HG03139 (cell line): ENCODE measurements at regions not wholly inside any gene's neighbourhood (a gene's known extent, or its start where the extent isn't known, plus 50 kb on each side); places are given as distances from the start of the nearest gene placed in this dataset.

Source experiments
- ATAC-seq: cut with Tn5 transposase; IDR thresholded peaks from one replicate; pipeline ENCODE4 v1.9.1; 2021; ENCODE audit not compliant: unreplicated experiment

- ATAC-seq: no peak
Measured at GRCh38 chr14:62002642-62003041, 240.4 kb downstream of the SNAPC1 start.

- no peak for ATAC-seq
Measured at GRCh38 chr14:62003701-62004100, 241.5 kb downstream of the SNAPC1 start.

GRCh38 chr14:62006116-62006731 lies 244.0 kb downstream of the SNAPC1 start:
- ATAC-seq: no peak

- ATAC-seq: no peak
Measured at GRCh38 chr14:62015243-62015642, 253.0 kb downstream of the SNAPC1 start.

GRCh38 chr14:62015945-62016344 lies 253.7 kb downstream of the SNAPC1 start:
- no peak for ATAC-seq

GRCh38 chr14:62017651-62018230 lies 255.5 kb downstream of the SNAPC1 start:
- ATAC-seq: no peak

GRCh38 chr14:62018606-62019005 lies 256.4 kb downstream of the SNAPC1 start:
- ATAC-seq: no peak

GRCh38 chr14:62027958-62028357 lies 265.7 kb downstream of the SNAPC1 start:
- no peak for ATAC-seq

GRCh38 chr14:62029569-62029924 lies 267.3 kb downstream of the SNAPC1 start:
- peak; percentile 44 for ATAC-seq

GRCh38 chr14:62030387-62030786 lies 268.2 kb downstream of the SNAPC1 start:
- ATAC-seq: no peak

- ATAC-seq: no peak
Measured at GRCh38 chr14:62031504-62031903, 269.3 kb downstream of the SNAPC1 start.

- no peak for ATAC-seq
Measured at GRCh38 chr14:62053188-62053587, 291.0 kb downstream of the SNAPC1 start.

GRCh38 chr14:62056789-62057188 lies 294.6 kb downstream of the SNAPC1 start:
- no peak for ATAC-seq

- no peak for ATAC-seq
Measured at GRCh38 chr14:62062645-62063044, 300.4 kb downstream of the SNAPC1 start.

GRCh38 chr14:62064751-62065323 lies 302.6 kb downstream of the SNAPC1 start:
- no peak for ATAC-seq

- ATAC-seq: no peak
Measured at GRCh38 chr14:62066304-62066703, 304.1 kb downstream of the SNAPC1 start.

GRCh38 chr14:62071039-62071438 lies 308.8 kb downstream of the SNAPC1 start:
- ATAC-seq: no peak

GRCh38 chr14:62076368-62076767 lies 314.1 kb downstream of the SNAPC1 start:
- no peak for ATAC-seq

GRCh38 chr14:62076825-62077605 lies 314.8 kb downstream of the SNAPC1 start:
- ATAC-seq: no peak

GRCh38 chr14:62077676-62078261 lies 315.5 kb downstream of the SNAPC1 start:
- ATAC-seq: no peak

- ATAC-seq: peak; percentile 39
Measured at GRCh38 chr14:62079038-62079437, 316.8 kb downstream of the SNAPC1 start.
